ENCODE measurements at regions not wholly inside any gene's neighbourhood (a gene's known extent, or its start where the extent isn't known, plus 50 kb on each side); places are given as distances from the start of the nearest gene placed in this dataset.

GRCh38 chr2:103734911-103735310 is 973.1 kb downstream of the TMEM182 start:
- TF ChIP-seq CTCF (IDR thresholded peaks at IDR 0.05) = no peak
- H3K27ac ChIP-seq = no peak overlapping the region
- no peak overlapping the region for H3K4me3 ChIP-seq
- no peaks in the 10 kb centered on the region for H3K36me3 ChIP-seq
- no peak for DNase-seq (ENCODE audit: low spot score)
- H3K4me1 ChIP-seq = no peaks in the 10 kb centered on the region
- H3K9me3 ChIP-seq = peaks cover 0 to 25% of the 10 kb centered on the region in 2 donors
- H3K27me3 ChIP-seq = no peaks in the 10 kb centered on the region

- no peak overlapping the region for H3K27ac ChIP-seq
- no peaks in the 10 kb centered on the region for H3K36me3 ChIP-seq
- H3K27me3 ChIP-seq = no peaks in the 10 kb centered on the region
- no peaks in the 10 kb centered on the region for H3K4me1 ChIP-seq
- peaks cover 0 to 21% of the 10 kb centered on the region in 2 donors for H3K9me3 ChIP-seq
- H3K4me3 ChIP-seq = no peak overlapping the region
- TF ChIP-seq CTCF (IDR thresholded peaks at IDR 0.05) = no peak
- DNase-seq (ENCODE audit: low spot score) = no peak
These were observed 976.3 kb downstream of the TMEM182 start for GRCh38 chr2:103738108-103738507.

GRCh38 chr2:103738606-103739005 is 976.8 kb downstream of the TMEM182 start:
- no peak overlapping the region for H3K27ac ChIP-seq
- TF ChIP-seq CTCF (IDR thresholded peaks at IDR 0.05) = no peak
- no peak overlapping the region for H3K4me3 ChIP-seq
- H3K9me3 ChIP-seq = peaks cover 0 to 17% of the 10 kb centered on the region in 2 donors
- no peak for DNase-seq (ENCODE audit: low spot score)
- H3K27me3 ChIP-seq = no peaks in the 10 kb centered on the region
- no peaks in the 10 kb centered on the region for H3K36me3 ChIP-seq
- no peaks in the 10 kb centered on the region for H3K4me1 ChIP-seq

- Histone ChIP-seq H3K4me3 (no peak overlapping the region), H3K4me1 (no peaks in the 10 kb centered on the region), H3K36me3 (no peaks in the 10 kb centered on the region), H3K27me3 (no peaks in the 10 kb centered on the region), H3K9me3 (peaks cover 0 to 11% of the 10 kb centered on the region in 2 donors), H3K27ac (no peak overlapping the region)
- no peak for DNase-seq (ENCODE audit: low spot score)
- no peak for TF ChIP-seq CTCF (IDR thresholded peaks at IDR 0.05)
These were observed 977.4 kb downstream of the TMEM182 start for GRCh38 chr2:103739186-103739585.

- DNase-seq (ENCODE audit: low spot score) = no peak
- no peak for TF ChIP-seq CTCF (IDR thresholded peaks at IDR 0.05)
- Histone ChIP-seq H3K27me3 (no peaks in the 10 kb centered on the region), H3K27ac (no peak overlapping the region), H3K9me3 (peaks cover 0 to 4% of the 10 kb centered on the region in 2 donors), H3K36me3 (no peaks in the 10 kb centered on the region), H3K4me1 (no peaks in the 10 kb centered on the region), H3K4me3 (no peak overlapping the region)
These were observed 978.1 kb downstream of the TMEM182 start for GRCh38 chr2:103739921-103740320.

- no peaks in the 10 kb centered on the region for H3K27me3 ChIP-seq
- TF ChIP-seq CTCF (IDR thresholded peaks at IDR 0.05) = no peak
These were observed 978.8 kb downstream of the TMEM182 start for GRCh38 chr2:103740631-103741030.

More at GRCh38 chr2:103740631-103741030, 978.8 kb downstream of the TMEM182 start:
- H3K27ac ChIP-seq = no peak overlapping the region
- no peak overlapping the region for H3K4me3 ChIP-seq
- H3K36me3 ChIP-seq = no peaks in the 10 kb centered on the region
- H3K4me1 ChIP-seq = no peaks in the 10 kb centered on the region
- no peaks in the 10 kb centered on the region for H3K9me3 ChIP-seq
- DNase-seq (ENCODE audit: low spot score) = no peak
